ENCODE measurements at regions not wholly inside any gene's neighbourhood (a gene's known extent, or its start where the extent isn't known, plus 50 kb on each side); places are given as distances from the start of the nearest gene placed in this dataset.

- Histone ChIP-seq H3K4ac (ENCODE audit: low read depth, low read length) (no peak overlapping the region), H3K9ac (ENCODE audit: low read length) (no peak overlapping the region), H3K27ac (ENCODE audit: low read depth, low read length) (no peak overlapping the region), H2BK5ac (ENCODE audit: low read length) (no peak overlapping the region), H3K27me3 (ENCODE audit: insufficient read depth, low read length, poor library complexity) (no peaks in the 10 kb centered on the region), H3K4me2 (ENCODE audit: low read length) (no peak overlapping the region), H3K36me3 (ENCODE audit: control insufficient read depth, insufficient read depth, low read length) (no peaks in the 10 kb centered on the region), H3K4me3 (ENCODE audit: low read length) (no peak overlapping the region), H3K79me2 (ENCODE audit: control insufficient read depth, insufficient read depth, low read length) (no peaks in the 10 kb centered on the region), H4K5ac (ENCODE audit: low read length) (no peak overlapping the region), H3K79me1 (ENCODE audit: low read length) (no peaks in the 10 kb centered on the region), H3K56ac (ENCODE audit: low read length) (no peak overlapping the region), H2BK15ac (replicated peaks; ENCODE audit: low read depth) (no peak overlapping the region), H3K4me1 (ENCODE audit: control insufficient read depth, low read depth, low read length) (no peaks in the 10 kb centered on the region), H3K23ac (ENCODE audit: low read length) (no peak overlapping the region), H2BK120ac (ENCODE audit: low read depth, low read length) (no peak overlapping the region), H2AK5ac (ENCODE audit: low read length) (no peak overlapping the region), H4K8ac (ENCODE audit: low read depth, low read length) (no peak overlapping the region), H3K18ac (ENCODE audit: low read length) (no peak overlapping the region)
- no peak for DNase-seq
- WGBS (ENCODE audit: extremely low coverage, insufficient coverage, low lambda C conversion rate) = 100% methylated on average over 2 of the region's 4 CpGs
Observed at GRCh38 chr5:40333459-40334241, 346.1 kb upstream of the PTGER4 start.

GRCh38 chr5:40332970-40333369 is 346.7 kb upstream of the PTGER4 start:
- no peak overlapping the region for H3K27ac ChIP-seq (ENCODE audit: low read depth, low read length)
- WGBS (ENCODE audit: extremely low coverage, insufficient coverage, low lambda C conversion rate) = no CpG with 5 or more reads among the region's 1 CpG
- no peak overlapping the region for H3K4me2 ChIP-seq (ENCODE audit: low read length)
- no peaks in the 10 kb centered on the region for H3K79me1 ChIP-seq (ENCODE audit: low read length)
- no peak overlapping the region for H3K56ac ChIP-seq (ENCODE audit: low read length)
- no peak overlapping the region for H2BK120ac ChIP-seq (ENCODE audit: low read depth, low read length)
- no peak for DNase-seq
- H3K9ac ChIP-seq (ENCODE audit: low read length) = no peak overlapping the region
- H3K23ac ChIP-seq (ENCODE audit: low read length) = no peak overlapping the region
- no peaks in the 10 kb centered on the region for H3K36me3 ChIP-seq (ENCODE audit: control insufficient read depth, insufficient read depth, low read length)
- no peak overlapping the region for H3K18ac ChIP-seq (ENCODE audit: low read length)
- H2AK5ac ChIP-seq (ENCODE audit: low read length) = no peak overlapping the region
- no peaks in the 10 kb centered on the region for H3K79me2 ChIP-seq (ENCODE audit: control insufficient read depth, insufficient read depth, low read length)
- no peak overlapping the region for H3K4me3 ChIP-seq (ENCODE audit: low read length)
- H4K8ac ChIP-seq (ENCODE audit: low read depth, low read length) = no peak overlapping the region
- H2BK5ac ChIP-seq (ENCODE audit: low read length) = no peak overlapping the region
- no peaks in the 10 kb centered on the region for H3K27me3 ChIP-seq (ENCODE audit: insufficient read depth, low read length, poor library complexity)
- H4K5ac ChIP-seq (ENCODE audit: low read length) = no peak overlapping the region
- no peak overlapping the region for H2BK15ac ChIP-seq (replicated peaks; ENCODE audit: low read depth)
- H3K4me1 ChIP-seq (ENCODE audit: control insufficient read depth, low read depth, low read length) = no peaks in the 10 kb centered on the region
- H3K4ac ChIP-seq (ENCODE audit: low read depth, low read length) = no peak overlapping the region

- Histone ChIP-seq H2BK5ac (ENCODE audit: low read length) (no peak overlapping the region), H3K27me3 (ENCODE audit: insufficient read depth, low read length, poor library complexity) (no peaks in the 10 kb centered on the region), H3K79me1 (ENCODE audit: low read length) (no peaks in the 10 kb centered on the region), H3K4ac (ENCODE audit: low read depth, low read length) (no peak overlapping the region), H4K8ac (ENCODE audit: low read depth, low read length) (no peak overlapping the region), H3K18ac (ENCODE audit: low read length) (no peak overlapping the region), H3K56ac (ENCODE audit: low read length) (no peak overlapping the region), H3K9ac (ENCODE audit: low read length) (no peak overlapping the region), H2BK15ac (replicated peaks; ENCODE audit: low read depth) (no peak overlapping the region), H3K4me2 (ENCODE audit: low read length) (no peak overlapping the region), H3K27ac (ENCODE audit: low read depth, low read length) (no peak overlapping the region), H2BK120ac (ENCODE audit: low read depth, low read length) (no peak overlapping the region), H2AK5ac (ENCODE audit: low read length) (no peak overlapping the region), H4K5ac (ENCODE audit: low read length) (no peak overlapping the region), H3K79me2 (ENCODE audit: control insufficient read depth, insufficient read depth, low read length) (no peaks in the 10 kb centered on the region), H3K4me3 (ENCODE audit: low read length) (no peak overlapping the region), H3K4me1 (ENCODE audit: control insufficient read depth, low read depth, low read length) (no peaks in the 10 kb centered on the region), H3K36me3 (ENCODE audit: control insufficient read depth, insufficient read depth, low read length) (no peaks in the 10 kb centered on the region), H3K23ac (ENCODE audit: low read length) (no peak overlapping the region)
- WGBS (ENCODE audit: extremely low coverage, insufficient coverage, low lambda C conversion rate) = no CpG with 5 or more reads among the region's 5 CpGs
- no peak for DNase-seq
Observed at GRCh38 chr5:40331616-40332015, 348.1 kb upstream of the PTGER4 start.

- Histone ChIP-seq H2BK5ac (ENCODE audit: low read length) (no peak overlapping the region), H3K27me3 (ENCODE audit: insufficient read depth, low read length, poor library complexity) (no peaks in the 10 kb centered on the region), H2BK15ac (replicated peaks; ENCODE audit: low read depth) (no peak overlapping the region), H3K4me2 (ENCODE audit: low read length) (no peak overlapping the region), H4K5ac (ENCODE audit: low read length) (no peak overlapping the region), H2AK5ac (ENCODE audit: low read length) (no peak overlapping the region), H3K27ac (ENCODE audit: low read depth, low read length) (no peak overlapping the region), H3K79me2 (ENCODE audit: control insufficient read depth, insufficient read depth, low read length) (no peaks in the 10 kb centered on the region), H3K4me3 (ENCODE audit: low read length) (no peak overlapping the region), H3K9ac (ENCODE audit: low read length) (no peak overlapping the region), H2BK120ac (ENCODE audit: low read depth, low read length) (no peak overlapping the region), H3K4me1 (ENCODE audit: control insufficient read depth, low read depth, low read length) (no peaks in the 10 kb centered on the region), H3K36me3 (ENCODE audit: control insufficient read depth, insufficient read depth, low read length) (no peaks in the 10 kb centered on the region), H3K18ac (ENCODE audit: low read length) (no peak overlapping the region), H3K23ac (ENCODE audit: low read length) (no peak overlapping the region), H3K79me1 (ENCODE audit: low read length) (no peaks in the 10 kb centered on the region), H3K56ac (ENCODE audit: low read length) (no peak overlapping the region), H3K4ac (ENCODE audit: low read depth, low read length) (no peak overlapping the region), H4K8ac (ENCODE audit: low read depth, low read length) (no peak overlapping the region)
- no peak for DNase-seq
Observed at GRCh38 chr5:40321514-40321913, 358.2 kb upstream of the PTGER4 start.

GRCh38 chr5:40318395-40318794 is 361.3 kb upstream of the PTGER4 start:
- Histone ChIP-seq H2BK120ac (ENCODE audit: low read depth, low read length) (no peak overlapping the region), H3K4ac (ENCODE audit: low read depth, low read length) (no peak overlapping the region), H4K8ac (ENCODE audit: low read depth, low read length) (no peak overlapping the region), H3K23ac (ENCODE audit: low read length) (no peak overlapping the region), H3K79me1 (ENCODE audit: low read length) (no peaks in the 10 kb centered on the region), H3K9ac (ENCODE audit: low read length) (no peak overlapping the region), H3K4me1 (ENCODE audit: control insufficient read depth, low read depth, low read length) (no peaks in the 10 kb centered on the region), H3K18ac (ENCODE audit: low read length) (no peak overlapping the region), H4K5ac (ENCODE audit: low read length) (no peak overlapping the region), H3K56ac (ENCODE audit: low read length) (no peak overlapping the region), H2BK5ac (ENCODE audit: low read length) (no peak overlapping the region), H3K4me2 (ENCODE audit: low read length) (no peak overlapping the region), H2BK15ac (replicated peaks; ENCODE audit: low read depth) (no peak overlapping the region), H3K79me2 (ENCODE audit: control insufficient read depth, insufficient read depth, low read length) (no peaks in the 10 kb centered on the region), H3K4me3 (ENCODE audit: low read length) (no peak overlapping the region), H3K27me3 (ENCODE audit: insufficient read depth, low read length, poor library complexity) (no peaks in the 10 kb centered on the region), H3K36me3 (ENCODE audit: control insufficient read depth, insufficient read depth, low read length) (no peaks in the 10 kb centered on the region), H2AK5ac (ENCODE audit: low read length) (no peak overlapping the region), H3K27ac (ENCODE audit: low read depth, low read length) (no peak overlapping the region)
- DNase-seq = no peak

GRCh38 chr5:40317023-40317422 is 362.7 kb upstream of the PTGER4 start:
- Histone ChIP-seq H3K79me1 (ENCODE audit: low read length) (no peaks in the 10 kb centered on the region), H3K4me3 (ENCODE audit: low read length) (no peak overlapping the region), H3K9ac (ENCODE audit: low read length) (no peak overlapping the region), H2BK120ac (ENCODE audit: low read depth, low read length) (no peak overlapping the region), H3K36me3 (ENCODE audit: control insufficient read depth, insufficient read depth, low read length) (no peaks in the 10 kb centered on the region), H3K79me2 (ENCODE audit: control insufficient read depth, insufficient read depth, low read length) (no peaks in the 10 kb centered on the region), H2BK5ac (ENCODE audit: low read length) (no peak overlapping the region), H3K27ac (ENCODE audit: low read depth, low read length) (no peak overlapping the region), H4K8ac (ENCODE audit: low read depth, low read length) (no peak overlapping the region), H2BK15ac (replicated peaks; ENCODE audit: low read depth) (no peak overlapping the region), H3K4me2 (ENCODE audit: low read length) (no peak overlapping the region), H3K18ac (ENCODE audit: low read length) (no peak overlapping the region), H3K23ac (ENCODE audit: low read length) (no peak overlapping the region), H3K27me3 (ENCODE audit: insufficient read depth, low read length, poor library complexity) (no peaks in the 10 kb centered on the region), H3K56ac (ENCODE audit: low read length) (no peak overlapping the region), H4K5ac (ENCODE audit: low read length) (no peak overlapping the region), H3K4me1 (ENCODE audit: control insufficient read depth, low read depth, low read length) (no peaks in the 10 kb centered on the region), H2AK5ac (ENCODE audit: low read length) (no peak overlapping the region), H3K4ac (ENCODE audit: low read depth, low read length) (no peak overlapping the region)
- no peak for DNase-seq
- no CpG with 5 or more reads among the region's 3 CpGs for WGBS (ENCODE audit: extremely low coverage, insufficient coverage, low lambda C conversion rate)
